ENCODE measurements at regions not wholly inside any gene's neighbourhood (a gene's known extent, or its start where the extent isn't known, plus 50 kb on each side); places are given as distances from the start of the nearest gene placed in this dataset.

DNA sequence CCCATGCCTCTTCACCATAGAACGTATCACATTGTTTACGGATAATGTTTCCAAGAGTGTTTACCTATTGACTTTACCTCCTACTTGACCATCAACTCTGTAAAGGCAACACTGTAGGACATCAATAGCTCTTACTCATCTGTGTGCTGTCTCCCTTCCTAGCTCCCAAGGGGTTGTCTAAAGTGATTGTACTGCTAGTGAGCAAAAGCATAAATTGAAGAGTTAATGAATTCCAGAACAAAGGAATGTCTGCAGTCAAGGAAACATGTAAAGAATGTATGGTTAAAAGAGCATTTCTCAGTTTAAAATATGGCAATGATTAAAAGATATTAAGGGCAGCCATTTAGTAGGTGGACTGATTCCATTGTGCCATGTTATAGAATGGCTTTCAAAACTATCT is 985.4 kb downstream of the TBC1D32 start:
- no peak for DNase-seq (ENCODE audit: low read depth, low spot score)
- TF ChIP-seq, protein P1, sequence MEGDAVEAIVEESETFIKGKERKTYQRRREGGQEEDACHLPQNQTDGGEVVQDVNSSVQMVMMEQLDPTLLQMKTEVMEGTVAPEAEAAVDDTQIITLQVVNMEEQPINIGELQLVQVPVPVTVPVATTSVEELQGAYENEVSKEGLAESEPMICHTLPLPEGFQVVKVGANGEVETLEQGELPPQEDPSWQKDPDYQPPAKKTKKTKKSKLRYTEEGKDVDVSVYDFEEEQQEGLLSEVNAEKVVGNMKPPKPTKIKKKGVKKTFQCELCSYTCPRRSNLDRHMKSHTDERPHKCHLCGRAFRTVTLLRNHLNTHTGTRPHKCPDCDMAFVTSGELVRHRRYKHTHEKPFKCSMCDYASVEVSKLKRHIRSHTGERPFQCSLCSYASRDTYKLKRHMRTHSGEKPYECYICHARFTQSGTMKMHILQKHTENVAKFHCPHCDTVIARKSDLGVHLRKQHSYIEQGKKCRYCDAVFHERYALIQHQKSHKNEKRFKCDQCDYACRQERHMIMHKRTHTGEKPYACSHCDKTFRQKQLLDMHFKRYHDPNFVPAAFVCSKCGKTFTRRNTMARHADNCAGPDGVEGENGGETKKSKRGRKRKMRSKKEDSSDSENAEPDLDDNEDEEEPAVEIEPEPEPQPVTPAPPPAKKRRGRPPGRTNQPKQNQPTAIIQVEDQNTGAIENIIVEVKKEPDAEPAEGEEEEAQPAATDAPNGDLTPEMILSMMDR (IDR thresholded peaks at IDR 0.05; ENCODE audit: low read depth, low read length): no peak
- in situ Hi-C loops (cut with HindIII; ENCODE audit: low sequenced_read_pairs): no loop called here
- H3K4me3 ChIP-seq (ENCODE audit: low read depth, low read length): no peak overlapping the region

DNA sequence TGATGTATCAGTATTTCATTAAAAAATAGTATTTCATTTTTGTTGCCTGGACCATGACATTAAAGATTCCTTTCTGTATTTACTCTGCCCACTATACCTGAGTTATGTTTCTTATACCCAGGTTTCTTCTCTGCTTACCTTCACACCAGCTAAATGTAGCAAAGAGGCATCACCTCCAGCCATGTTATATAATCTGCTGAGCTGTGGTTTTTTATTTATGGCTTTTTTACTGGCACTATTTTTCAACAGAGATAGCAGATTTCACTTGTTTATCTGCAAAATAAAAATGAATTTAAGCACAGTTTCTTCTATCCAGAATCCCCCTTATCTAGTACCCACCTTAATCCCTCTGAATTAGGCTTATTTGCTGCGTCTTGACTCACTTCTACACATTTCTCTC is 979.0 kb upstream of the MAN1A1 start:
- in situ Hi-C loops (cut with HindIII; ENCODE audit: low sequenced_read_pairs): no loop called here
- DNase-seq (ENCODE audit: low read depth, low spot score): no peak
- TF ChIP-seq, protein P1 (IDR thresholded peaks at IDR 0.05; ENCODE audit: low read depth, low read length): no peak
- H3K4me3 ChIP-seq (ENCODE audit: low read depth, low read length): no peak overlapping the region

DNA sequence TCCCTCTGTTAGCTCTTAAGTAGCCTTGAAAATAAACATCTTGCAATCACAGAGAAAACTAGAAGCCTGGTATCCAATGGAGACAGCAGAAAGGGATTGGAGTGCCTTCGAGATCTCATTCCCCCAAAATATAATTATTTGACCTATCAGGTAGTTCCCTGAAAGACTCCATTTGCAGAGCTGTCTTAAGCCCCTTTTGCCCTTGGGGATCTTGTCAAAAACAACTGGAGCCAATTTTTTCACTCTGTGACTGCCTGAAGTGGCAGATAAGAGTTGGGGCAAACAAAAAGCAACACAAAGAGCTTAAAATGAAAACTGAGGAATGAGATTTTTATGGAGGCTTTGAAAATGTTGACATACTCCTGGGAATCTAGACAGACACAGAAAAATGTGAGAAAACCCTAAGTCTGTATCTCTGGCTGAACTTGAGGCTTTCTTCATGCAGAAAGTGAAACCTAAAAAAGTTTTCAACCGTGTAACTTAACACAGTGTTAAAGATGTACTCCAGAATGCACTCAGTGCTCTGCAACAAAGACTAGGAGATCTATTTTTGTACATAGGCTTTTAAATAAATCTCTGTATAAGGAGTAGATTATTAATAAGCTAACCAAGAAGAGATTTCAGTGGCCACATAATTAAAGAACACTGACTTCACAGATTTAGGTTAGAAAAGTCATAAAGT is 971.1 kb upstream of the MAN1A1 start:
- no peak for DNase-seq (ENCODE audit: low read depth, low spot score)
- in situ Hi-C loops (cut with HindIII; ENCODE audit: low sequenced_read_pairs): no loop called here
- no peak overlapping the region for H3K4me3 ChIP-seq (ENCODE audit: low read depth, low read length)
- TF ChIP-seq, protein P1 (IDR thresholded peaks at IDR 0.05; ENCODE audit: low read depth, low read length): no peak

DNA sequence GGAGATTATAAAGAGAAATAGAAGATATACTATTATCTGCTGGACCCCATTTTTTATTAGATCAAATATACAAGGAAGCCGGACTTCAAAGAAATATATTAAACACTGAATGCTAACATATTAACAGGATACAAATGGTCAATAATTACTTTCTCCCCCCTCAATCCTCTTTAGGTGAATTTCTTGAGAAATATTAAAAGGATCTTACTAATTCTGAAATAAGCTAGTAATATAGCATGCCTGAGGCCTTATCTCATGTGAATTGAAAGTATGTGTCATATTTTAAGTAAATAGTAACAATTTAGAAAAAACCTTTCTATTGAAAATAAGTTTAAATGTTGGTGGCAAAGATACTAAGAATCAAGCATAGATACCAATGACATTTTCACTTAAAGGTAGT is 954.7 kb upstream of the MAN1A1 start:
- TF ChIP-seq, protein P1 (IDR thresholded peaks at IDR 0.05; ENCODE audit: low read depth, low read length): no peak
- no peak overlapping the region for H3K4me3 ChIP-seq (ENCODE audit: low read depth, low read length)
- DNase-seq (ENCODE audit: low read depth, low spot score): no peak
- in situ Hi-C loops (cut with HindIII; ENCODE audit: low sequenced_read_pairs): no loop called here

DNA sequence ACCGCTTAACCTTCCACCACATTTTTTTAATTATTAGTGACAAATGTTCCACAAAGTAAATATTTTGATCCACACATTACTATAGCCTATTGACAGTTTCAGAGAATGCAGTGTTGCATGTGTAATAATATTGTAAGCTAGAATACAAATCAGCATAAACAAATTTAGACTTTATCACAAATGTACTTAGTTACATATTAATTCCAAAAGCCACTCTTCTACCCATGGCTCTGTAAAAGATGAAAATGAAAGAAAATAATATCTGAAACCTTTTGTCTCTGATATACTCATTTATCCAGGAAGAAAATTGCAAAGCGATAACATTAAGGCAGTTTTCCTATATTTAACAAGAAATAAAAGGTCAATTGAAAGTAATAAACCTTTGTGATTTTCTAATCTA is 954.0 kb upstream of the MAN1A1 start:
- no peak overlapping the region for H3K4me3 ChIP-seq (ENCODE audit: low read depth, low read length)
- TF ChIP-seq, protein P1 (IDR thresholded peaks at IDR 0.05; ENCODE audit: low read depth, low read length): no peak
- in situ Hi-C loops (cut with HindIII; ENCODE audit: low sequenced_read_pairs): no loop called here
- DNase-seq (ENCODE audit: low read depth, low spot score): no peak

DNA sequence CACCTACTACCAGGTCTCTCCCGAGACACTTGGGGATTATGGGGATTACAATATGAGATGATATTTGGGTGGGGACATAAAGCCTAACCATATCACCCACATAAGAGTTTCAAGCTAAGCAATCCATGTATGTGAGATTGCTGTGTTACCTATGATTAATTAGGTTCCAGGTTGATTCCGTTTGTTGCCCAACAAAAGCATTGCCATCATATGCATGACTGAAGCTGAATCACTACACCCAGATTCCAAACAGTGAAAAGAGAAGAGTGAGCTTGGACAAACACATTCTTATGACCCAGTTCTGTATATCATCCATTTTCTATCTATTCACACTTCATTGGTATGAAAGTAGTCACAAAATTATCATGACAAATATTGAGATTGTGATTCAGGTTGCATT is 952.5 kb upstream of the MAN1A1 start:
- no peak overlapping the region for H3K4me3 ChIP-seq (ENCODE audit: low read depth, low read length)
- TF ChIP-seq, protein P1 (IDR thresholded peaks at IDR 0.05; ENCODE audit: low read depth, low read length): no peak
- no peak for DNase-seq (ENCODE audit: low read depth, low spot score)
- in situ Hi-C loops (cut with HindIII; ENCODE audit: low sequenced_read_pairs): no loop called here

Data from astrocyte of the spinal cord (primary cell).